GM21825 (cell line): ENCODE measurements at regions not wholly inside any gene's neighbourhood (a gene's known extent, or its start where the extent isn't known, plus 50 kb on each side); places are given as distances from the start of the nearest gene placed in this dataset.
"Not testable (repeated sequence)": the region's sequence is repeated elsewhere in the genome, so short reads cannot be mapped to it uniquely, and the experiment has no call there.

Source experiments
- ATAC-seq: cut with Tn5 transposase; IDR thresholded peaks from one replicate; pipeline ENCODE4 v1.9.1; 2021; ENCODE audit warnings: mild to moderate bottlenecking, moderate library complexity; ENCODE audit not compliant: unreplicated experiment

DNA sequence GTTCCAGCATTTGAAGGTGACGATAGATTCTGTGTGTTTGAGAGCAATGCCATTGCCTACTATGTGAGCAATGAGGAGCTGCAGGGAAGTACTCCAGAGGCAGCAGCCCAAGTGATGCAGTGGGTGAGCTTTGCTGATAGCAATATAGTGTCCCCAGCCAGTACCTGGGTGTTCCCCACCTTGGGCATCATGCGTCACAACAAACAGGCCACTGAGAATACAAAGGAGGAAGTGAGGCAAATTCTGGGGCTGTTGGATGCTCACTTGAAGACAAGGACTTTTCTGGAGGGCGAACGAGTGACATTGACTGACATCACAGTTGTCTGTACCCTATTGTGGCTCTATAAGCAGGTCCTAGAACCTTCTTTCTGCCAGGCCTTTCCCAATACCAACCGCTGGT, 142.0 kb downstream of the PLS3 start:
- ATAC-seq: no peak

DNA sequence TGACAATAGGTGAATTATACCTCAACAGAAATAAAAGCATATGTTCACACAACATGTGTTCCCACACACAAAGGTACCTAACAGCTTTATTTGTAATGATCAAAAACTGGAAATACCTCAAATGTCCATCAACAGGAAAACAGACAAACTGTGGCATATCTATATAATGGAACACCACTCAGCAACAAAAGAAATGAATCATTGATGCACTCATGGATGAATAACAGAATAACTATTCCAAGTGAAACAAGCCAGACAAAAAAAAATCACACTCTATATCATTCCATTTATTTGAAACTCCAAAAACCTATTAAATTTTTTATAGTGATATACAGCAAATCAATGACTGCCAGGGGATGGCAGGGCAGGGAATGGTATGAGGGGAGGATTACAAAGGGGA, 148.1 kb downstream of the PLS3 start:
- ATAC-seq: no peak

DNA sequence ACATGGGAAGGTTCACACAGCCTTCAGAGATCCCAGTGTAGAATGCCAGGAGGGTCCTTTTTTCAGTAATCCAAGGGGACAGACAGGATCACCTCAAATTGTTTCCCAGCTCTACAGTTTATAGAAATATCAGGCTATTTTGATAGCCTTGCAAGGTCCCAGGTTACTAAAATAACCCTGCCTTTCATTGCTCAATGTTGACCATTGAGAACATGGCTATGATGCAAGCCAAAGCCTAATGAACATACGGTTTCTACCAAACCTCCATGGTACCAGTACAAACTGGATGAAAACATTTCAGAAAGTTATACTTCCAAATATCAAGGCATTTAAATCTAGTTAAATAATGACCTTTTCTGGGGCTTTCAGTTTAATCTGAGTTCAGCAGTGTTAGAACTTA, 151.5 kb downstream of the PLS3 start:
- no peak for ATAC-seq

DNA sequence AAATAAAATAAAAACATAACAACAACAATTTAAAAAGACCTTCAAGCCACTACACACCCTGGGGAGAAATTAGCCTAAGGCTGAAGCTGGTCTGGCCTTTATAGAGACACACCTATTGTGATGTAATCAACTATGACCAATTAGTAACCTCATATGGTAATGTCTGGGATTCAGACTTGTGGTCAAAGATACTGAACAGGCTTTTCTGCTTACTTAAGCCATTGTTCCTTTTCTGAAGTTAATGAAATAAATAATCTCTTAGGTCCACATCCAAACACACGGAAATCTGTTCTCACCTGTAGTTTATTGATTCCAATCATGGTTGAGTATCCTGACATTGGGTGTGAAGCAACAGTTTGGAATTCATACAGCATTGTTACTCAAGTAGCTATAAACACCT, 152.5 kb downstream of the PLS3 start:
- no peak for ATAC-seq

DNA sequence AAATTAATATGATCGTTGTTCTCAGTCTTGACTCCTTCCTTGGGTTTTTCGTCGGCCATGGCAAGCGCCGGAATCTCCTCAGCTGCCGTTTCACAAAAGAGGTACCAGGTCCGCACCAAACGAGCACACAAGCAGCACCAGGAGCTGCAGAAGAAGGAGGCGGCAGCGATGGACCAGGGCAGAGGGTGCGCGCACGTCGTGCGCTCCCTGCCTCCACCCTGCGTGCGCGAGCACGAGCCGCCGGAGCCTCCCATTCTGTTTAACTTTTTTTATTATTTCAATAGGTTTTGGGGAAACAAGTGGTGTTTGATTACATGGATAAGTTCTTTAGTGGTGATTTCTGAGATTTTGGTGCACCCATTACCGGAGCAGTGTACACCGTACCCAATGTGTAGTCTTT, 158.2 kb downstream of the PLS3 start:
- no peak for ATAC-seq

DNA sequence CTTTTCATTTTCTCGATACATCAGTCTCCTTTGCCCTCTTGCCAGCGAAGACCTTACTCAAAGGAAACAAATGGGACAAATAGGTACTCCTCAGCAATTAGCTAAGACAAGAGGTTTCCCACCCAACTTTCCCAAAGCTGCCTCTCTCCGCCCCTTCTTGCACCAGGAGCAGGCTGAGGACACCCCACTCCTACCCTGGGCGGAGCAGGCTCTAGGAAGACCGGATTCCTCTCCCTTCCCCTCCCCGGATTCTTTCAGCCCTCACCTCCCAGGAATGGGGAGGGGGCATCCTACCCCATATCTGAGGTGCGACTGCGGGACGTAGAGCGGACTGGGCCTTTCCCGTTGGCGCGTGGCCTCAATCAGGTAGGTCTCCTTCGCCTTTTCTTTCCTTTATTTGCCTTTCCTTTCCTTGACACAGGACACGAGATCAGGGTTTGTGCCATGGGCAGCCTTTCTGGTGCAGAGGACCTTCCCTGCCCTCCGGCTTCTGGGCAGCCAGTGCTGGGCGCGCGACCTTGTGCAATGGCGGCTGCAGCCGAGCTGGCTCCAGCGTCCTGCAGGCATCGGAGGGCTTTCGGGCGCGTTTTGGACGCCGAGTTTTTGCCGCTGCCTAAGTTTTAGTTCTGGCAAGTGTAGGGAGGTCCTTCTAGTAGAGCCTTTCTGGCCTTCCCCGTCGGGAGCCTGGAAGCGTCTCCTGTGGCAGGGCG, 161.9 kb downstream of the PLS3 start:
- not testable (repeated sequence) for ATAC-seq

DNA sequence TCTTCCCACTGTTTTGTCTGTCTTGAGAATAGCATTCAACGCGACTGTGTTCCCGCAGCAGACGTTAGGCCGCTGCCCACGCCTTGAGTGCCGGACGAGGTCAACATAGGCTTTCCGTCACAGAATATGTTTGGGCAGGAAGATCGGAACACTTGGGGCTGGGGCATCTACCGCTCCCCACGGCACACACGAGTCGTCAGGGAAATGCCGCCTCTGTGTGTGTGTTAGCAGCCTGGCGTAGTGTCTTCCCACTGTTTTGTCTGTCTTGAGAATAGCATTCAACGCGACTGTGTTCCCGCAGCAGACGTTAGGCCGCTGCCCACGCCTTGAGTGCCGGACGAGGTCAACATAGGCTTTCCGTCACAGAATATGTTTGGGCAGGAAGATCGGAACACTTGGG, 164.4 kb downstream of the PLS3 start:
- not testable (repeated sequence) for ATAC-seq

DNA sequence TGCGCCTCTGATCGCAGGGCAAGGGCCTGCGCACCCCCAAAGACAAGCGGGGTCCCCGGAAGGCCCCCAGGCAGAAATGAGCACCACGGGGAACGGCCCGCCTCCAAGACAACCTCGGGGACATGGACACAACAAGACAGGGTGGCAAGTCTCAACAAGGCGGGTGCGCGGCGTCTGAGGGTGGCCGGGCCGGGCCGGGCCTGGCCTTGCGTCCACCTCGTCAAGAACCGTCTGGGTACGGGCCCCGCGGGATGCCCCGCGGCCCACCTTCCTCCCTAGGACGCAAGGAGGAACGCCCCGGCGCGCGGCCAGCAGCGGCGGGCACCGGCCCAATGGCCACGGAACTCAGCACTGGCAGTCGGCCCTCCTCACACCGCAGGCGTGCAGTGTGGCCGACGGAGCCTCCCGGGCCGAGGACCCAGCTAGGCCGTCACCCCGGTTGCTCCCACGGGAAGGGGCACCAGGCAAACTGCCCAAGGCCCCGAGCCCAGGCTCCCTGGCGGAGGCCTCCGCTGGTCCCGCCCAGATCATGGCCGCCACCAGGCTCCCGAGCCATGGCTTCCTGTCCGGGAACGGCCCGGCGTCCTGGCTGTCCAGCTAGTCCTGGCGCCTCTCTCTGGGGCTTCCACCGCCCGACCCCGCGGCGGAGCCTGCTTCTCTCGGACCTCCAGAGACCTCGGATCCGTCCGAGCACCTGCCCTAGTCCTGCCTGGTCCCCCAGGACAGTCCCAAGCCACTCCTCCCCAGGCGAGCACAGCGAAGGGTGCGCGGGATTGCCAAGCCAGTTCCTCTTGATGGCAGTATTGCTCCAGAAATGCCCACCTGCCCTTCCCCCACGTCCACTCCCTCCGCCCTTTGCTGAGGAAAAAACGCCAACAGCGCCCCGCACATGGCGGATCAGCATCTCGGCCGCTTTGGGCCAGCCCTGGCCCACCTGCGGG, 167.1 kb downstream of the PLS3 start:
- ATAC-seq: peak; percentile 67

DNA sequence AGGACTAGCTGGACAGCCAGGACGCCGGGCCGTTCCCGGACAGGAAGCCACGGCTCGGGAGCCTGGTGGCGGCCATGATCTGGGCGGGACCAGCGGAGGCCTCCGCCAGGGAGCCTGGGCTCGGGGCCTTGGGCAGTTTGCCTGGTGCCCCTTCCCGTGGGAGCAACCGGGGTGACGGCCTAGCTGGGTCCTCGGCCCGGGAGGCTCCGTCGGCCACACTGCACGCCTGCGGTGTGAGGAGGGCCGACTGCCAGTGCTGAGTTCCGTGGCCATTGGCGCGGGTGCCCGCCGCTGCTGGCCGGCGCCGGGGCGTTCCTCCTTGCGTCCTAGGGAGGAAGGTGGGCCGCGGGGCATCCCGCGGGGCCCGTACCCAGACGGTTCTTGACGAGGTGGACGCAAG, 171.6 kb downstream of the PLS3 start:
- not testable (repeated sequence) for ATAC-seq

DNA sequence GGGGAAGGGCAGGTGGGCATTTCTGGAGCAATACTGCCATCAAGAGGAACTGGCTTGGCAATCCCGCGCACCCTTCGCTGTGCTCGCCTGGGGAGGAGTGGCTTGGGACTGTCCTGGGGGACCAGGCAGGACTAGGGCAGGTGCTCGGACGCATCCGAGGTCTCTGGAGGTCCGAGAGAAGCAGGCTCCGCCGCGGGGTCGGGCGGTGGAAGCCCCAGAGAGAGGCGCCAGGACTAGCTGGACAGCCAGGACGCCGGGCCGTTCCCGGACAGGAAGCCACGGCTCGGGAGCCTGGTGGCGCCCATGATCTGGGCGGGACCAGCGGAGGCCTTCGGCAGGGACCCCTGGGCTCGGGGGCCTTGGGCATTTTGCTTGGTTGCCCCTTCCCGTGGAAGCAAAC, 174.3 kb downstream of the PLS3 start:
- not testable (repeated sequence) for ATAC-seq
